Endothelial cell of hepatic sinusoid (primary cell): ENCODE measurements at regions not wholly inside any gene's neighbourhood (a gene's known extent, or its start where the extent isn't known, plus 50 kb on each side); places are given as distances from the start of the nearest gene placed in this dataset.
"Not testable (repeated sequence)": the region's sequence is repeated elsewhere in the genome, so short reads cannot be mapped to it uniquely, and the experiment has no call there.

Experiments
- in situ Hi-C: cut with HindIII; loops from 2 replicates; pipeline ENCODE4 v1.10.0; 2017; ENCODE audit warnings: low sequenced_read_pairs

GRCh38 chr13:50403311-50403710 is 388.1 kb downstream of the KCNRG start:
- in situ Hi-C loops: no loop called here

- in situ Hi-C loops: no loop called here
Observed at GRCh38 chr13:50404116-50404515, 388.9 kb downstream of the KCNRG start.

GRCh38 chr13:50404769-50405168 is 389.5 kb downstream of the KCNRG start:
- in situ Hi-C loops: no loop called here

- in situ Hi-C loops: no loop called here
Observed at GRCh38 chr13:50406831-50407230, 391.6 kb downstream of the KCNRG start.

- in situ Hi-C loops: no loop called here
Observed at GRCh38 chr13:50408068-50408467, 392.8 kb downstream of the KCNRG start.

GRCh38 chr13:50409220-50409619 is 394.0 kb downstream of the KCNRG start:
- in situ Hi-C loops: no loop called here

GRCh38 chr13:50410921-50411746 is 395.9 kb downstream of the KCNRG start:
- in situ Hi-C loops: no loop called here

- in situ Hi-C loops: no loop called here
Observed at GRCh38 chr13:50412046-50412617, 396.9 kb downstream of the KCNRG start.

GRCh38 chr13:50414640-50415039 is 399.4 kb downstream of the KCNRG start:
- in situ Hi-C loops: no loop called here

- in situ Hi-C loops: no loop called here
Observed at GRCh38 chr13:50415428-50415827, 400.2 kb downstream of the KCNRG start.

- in situ Hi-C loops: no loop called here
Observed at GRCh38 chr13:50417597-50417996, 402.4 kb downstream of the KCNRG start.

GRCh38 chr13:50419331-50419865 is 404.2 kb downstream of the KCNRG start:
- in situ Hi-C loops: no loop called here

- in situ Hi-C loops: no loop called here
Observed at GRCh38 chr13:50419896-50420295, 404.7 kb downstream of the KCNRG start.

- in situ Hi-C loops: no loop called here
Observed at GRCh38 chr13:50420718-50421472, 405.7 kb downstream of the KCNRG start.

- in situ Hi-C loops: no loop called here
Observed at GRCh38 chr13:50421473-50422130, 406.4 kb downstream of the KCNRG start.

GRCh38 chr13:50422181-50423148 is 407.2 kb downstream of the KCNRG start:
- in situ Hi-C loops: no loop called here

- in situ Hi-C loops: no loop called here
Observed at GRCh38 chr13:50424993-50425392, 409.7 kb downstream of the KCNRG start.

- in situ Hi-C loops: no loop called here
Observed at GRCh38 chr13:50425772-50426171, 410.5 kb downstream of the KCNRG start.

GRCh38 chr13:50426927-50427326 is 411.7 kb downstream of the KCNRG start:
- in situ Hi-C loops: no loop called here

- in situ Hi-C loops: not testable (repeated sequence)
Observed at GRCh38 chr13:50427511-50427910, 412.3 kb downstream of the KCNRG start.
